ENCODE measurements at regions not wholly inside any gene's neighbourhood (a gene's known extent, or its start where the extent isn't known, plus 50 kb on each side); places are given as distances from the start of the nearest gene placed in this dataset.
A peak's percentile ranks its signal among the peaks of the same experiment; 100 is the strongest.

DNA sequence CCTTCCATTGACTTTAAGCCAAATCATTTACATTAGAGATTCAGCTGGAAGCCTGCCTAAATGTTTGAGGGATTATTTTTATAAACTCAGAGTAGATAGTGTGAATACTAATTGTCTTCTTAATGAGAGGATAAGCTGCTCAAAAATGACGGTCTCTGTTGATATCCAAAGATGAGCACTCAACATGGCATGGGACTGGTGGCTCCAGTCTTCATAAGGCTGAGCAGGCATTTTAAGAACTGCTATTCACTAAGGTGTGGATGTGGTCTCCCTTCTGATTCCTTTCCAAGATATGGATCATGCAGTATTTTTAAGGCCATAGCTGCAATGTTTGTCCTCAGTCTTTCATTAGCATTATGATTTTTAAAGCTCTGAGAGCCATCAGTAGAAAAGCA lies 377.5 kb upstream of the RIOK2 start:
- intact Hi-C loops (cut with micrococcal nuclease) = no loop called here
- WGBS (ENCODE audit: insufficient coverage) = 88% methylated on average over 1 of the region's 1 CpG

DNA sequence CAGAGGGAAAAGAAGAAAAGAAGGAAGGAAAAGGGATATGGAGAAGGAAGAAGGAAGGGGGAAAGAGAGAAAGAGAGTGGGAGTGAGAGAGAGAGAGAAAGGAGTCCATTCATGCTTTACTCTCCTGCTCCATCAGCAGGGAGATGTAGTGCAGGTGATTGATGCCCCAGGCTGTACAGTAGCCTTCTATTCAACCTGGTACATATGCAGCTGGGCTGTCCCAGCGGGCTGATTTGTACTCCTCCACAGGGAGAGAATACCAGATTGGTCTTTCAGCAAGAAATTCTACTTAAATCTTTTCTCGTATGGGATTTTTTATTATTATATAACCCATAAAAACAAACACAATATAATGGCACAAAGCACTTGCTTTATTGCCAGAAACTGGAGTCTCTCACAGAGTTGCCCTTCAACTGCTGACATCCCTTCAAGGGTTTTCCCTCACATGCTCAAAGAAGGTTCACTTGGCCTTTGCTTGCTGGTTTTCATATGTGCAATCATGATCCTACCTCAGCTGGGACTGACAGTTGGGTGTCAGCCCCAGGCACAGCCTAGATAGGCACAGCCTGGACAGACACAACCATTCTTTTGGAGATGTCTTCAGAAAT lies 380.1 kb upstream of the RIOK2 start:
- no peaks in the 10 kb centered on the region for H3K36me3 Mint-ChIP-seq
- intact Hi-C loops (cut with micrococcal nuclease) = no loop called here

More for the DNA sequence above, 377.5 kb upstream of the RIOK2 start:
- Histone ChIP-seq H3K4me1 (ENCODE audit: control insufficient read depth in 1 of 2, insufficient read depth in 2 of 2, low read length in 2 of 2) (no peaks in the 10 kb centered on the region), H4K20me1 (ENCODE audit: insufficient read depth, low read length) (no peaks in the 10 kb centered on the region), H2AFZ (ENCODE audit: insufficient read depth, low read depth, low read length, poor library complexity, severe bottlenecking) (no peak overlapping the region), H3K9me3 (replicated peaks in 1 of 2; ENCODE audit: control insufficient read depth in 1 of 2, insufficient read depth in 1 of 2, low read length in 2 of 2) (no peaks in the 10 kb centered on the region), H3K79me2 (ENCODE audit: insufficient read depth, low read length) (no peaks in the 10 kb centered on the region), H3K27me3 (ENCODE audit: control insufficient read depth in 2 of 2, insufficient read depth in 2 of 2, low read length in 2 of 2) (no peaks in the 10 kb centered on the region), H3K9ac (ENCODE audit: insufficient read depth, low read length, poor library complexity, severe bottlenecking) (no peak overlapping the region), H3K36me3 (replicated peaks in 1 of 2; ENCODE audit: control insufficient read depth in 1 of 2, insufficient read depth in 2 of 2, low read length in 2 of 2) (no peaks in the 10 kb centered on the region), H3K4me2 (replicated peaks; ENCODE audit: extremely low read depth, low read length, poor library complexity, severe bottlenecking) (no peak overlapping the region), H3K4me3 (replicated peaks in 1 of 3; ENCODE audit: low read depth in 2 of 3, low read length in 3 of 3) (no peak overlapping the region), H3K27ac (ENCODE audit: low read depth in 1 of 2, low read length in 2 of 2) (no peak overlapping the region)
- Mint-ChIP-seq H3K36me3 (no peaks in the 10 kb centered on the region), H3K27ac (no peak overlapping the region), H3K4me1 (no peaks in the 10 kb centered on the region), H3K4me3 (no peak overlapping the region), H3K27me3 (ENCODE audit: low read depth in 3 of 3) (peaks cover under 1 to 2% (median 2%) of the 10 kb centered on the region in 3 donors), H3K9me3 (peaks cover 0 to 7% (median 2%) of the 10 kb centered on the region in 7 donors)
- no peak for DNase-seq
- TF ChIP-seq, protein P1, sequence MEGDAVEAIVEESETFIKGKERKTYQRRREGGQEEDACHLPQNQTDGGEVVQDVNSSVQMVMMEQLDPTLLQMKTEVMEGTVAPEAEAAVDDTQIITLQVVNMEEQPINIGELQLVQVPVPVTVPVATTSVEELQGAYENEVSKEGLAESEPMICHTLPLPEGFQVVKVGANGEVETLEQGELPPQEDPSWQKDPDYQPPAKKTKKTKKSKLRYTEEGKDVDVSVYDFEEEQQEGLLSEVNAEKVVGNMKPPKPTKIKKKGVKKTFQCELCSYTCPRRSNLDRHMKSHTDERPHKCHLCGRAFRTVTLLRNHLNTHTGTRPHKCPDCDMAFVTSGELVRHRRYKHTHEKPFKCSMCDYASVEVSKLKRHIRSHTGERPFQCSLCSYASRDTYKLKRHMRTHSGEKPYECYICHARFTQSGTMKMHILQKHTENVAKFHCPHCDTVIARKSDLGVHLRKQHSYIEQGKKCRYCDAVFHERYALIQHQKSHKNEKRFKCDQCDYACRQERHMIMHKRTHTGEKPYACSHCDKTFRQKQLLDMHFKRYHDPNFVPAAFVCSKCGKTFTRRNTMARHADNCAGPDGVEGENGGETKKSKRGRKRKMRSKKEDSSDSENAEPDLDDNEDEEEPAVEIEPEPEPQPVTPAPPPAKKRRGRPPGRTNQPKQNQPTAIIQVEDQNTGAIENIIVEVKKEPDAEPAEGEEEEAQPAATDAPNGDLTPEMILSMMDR (IDR thresholded peaks at IDR 0.05) = no peak

More for the DNA sequence above, 380.1 kb upstream of the RIOK2 start:
- Histone ChIP-seq H3K27ac (ENCODE audit: low read depth in 1 of 2, low read length in 2 of 2) (no peak overlapping the region), H2AFZ (ENCODE audit: insufficient read depth, low read depth, low read length, poor library complexity, severe bottlenecking) (no peak overlapping the region), H3K27me3 (ENCODE audit: control insufficient read depth in 2 of 2, insufficient read depth in 2 of 2, low read length in 2 of 2) (no peaks in the 10 kb centered on the region), H3K79me2 (ENCODE audit: insufficient read depth, low read length) (no peaks in the 10 kb centered on the region), H3K36me3 (replicated peaks in 1 of 2; ENCODE audit: control insufficient read depth in 1 of 2, insufficient read depth in 2 of 2, low read length in 2 of 2) (no peaks in the 10 kb centered on the region), H3K4me1 (ENCODE audit: control insufficient read depth in 1 of 2, insufficient read depth in 2 of 2, low read length in 2 of 2) (no peaks in the 10 kb centered on the region), H3K4me2 (replicated peaks; ENCODE audit: extremely low read depth, low read length, poor library complexity, severe bottlenecking) (no peak overlapping the region), H3K9me3 (replicated peaks in 1 of 2; ENCODE audit: control insufficient read depth in 1 of 2, insufficient read depth in 1 of 2, low read length in 2 of 2) (peaks cover 0 to 4% of the 10 kb centered on the region in 2 donors), H3K4me3 (replicated peaks in 1 of 3; ENCODE audit: low read depth in 2 of 3, low read length in 3 of 3) (no peak overlapping the region), H4K20me1 (ENCODE audit: insufficient read depth, low read length) (no peaks in the 10 kb centered on the region), H3K9ac (ENCODE audit: insufficient read depth, low read length, poor library complexity, severe bottlenecking) (no peak overlapping the region)
- TF ChIP-seq, protein P1 (IDR thresholded peaks at IDR 0.05) = no peak
- WGBS (ENCODE audit: insufficient coverage) = no CpG with 5 or more reads among the region's 2 CpGs
- Mint-ChIP-seq H3K27ac (peak overlapping the region in 1 of 7 donors; percentile 51), H3K9me3 (peaks cover 0 to 7% (median 2%) of the 10 kb centered on the region in 7 donors), H3K4me3 (no peak overlapping the region), H3K27me3 (ENCODE audit: low read depth in 3 of 3) (peaks cover 0 to 2% (median 2%) of the 10 kb centered on the region in 3 donors), H3K4me1 (no peaks in the 10 kb centered on the region)
- no peak for DNase-seq
